Left ventricle myocardium inferior (tissue), 1 donor: ENCODE measurements at regions not wholly inside any gene's neighbourhood (a gene's known extent, or its start where the extent isn't known, plus 50 kb on each side); places are given as distances from the start of the nearest gene placed in this dataset.

Source experiments
- DNase-seq: peaks from one replicate; pipeline ENCODE4 v3.0.0-alpha.2; 2020
- H3K27ac ChIP-seq: fragments of 200-600 bp; replicated peaks from 2 replicates; pipeline ENCODE4 v1.8.0; 2021
- H3K27me3 ChIP-seq: fragments of 200-600 bp; 2 replicates; pipeline ENCODE4 v1.8.0; 2021; ENCODE audit warnings: low read depth
- H3K36me3 ChIP-seq: fragments of 200-600 bp; 2 replicates; pipeline ENCODE4 v1.8.0; 2021
- H3K4me1 ChIP-seq: fragments of 200-600 bp; 2 replicates; pipeline ENCODE4 v1.8.0; 2021
- H3K4me3 ChIP-seq: fragments of 200-600 bp; 2 replicates; pipeline ENCODE4 v1.8.0; 2021; ENCODE audit warnings: mild to moderate bottlenecking, moderate library complexity
- H3K9me3 ChIP-seq: fragments of 200-600 bp; replicated peaks from 2 replicates; pipeline ENCODE4 v1.8.0; 2021
- CTCF ChIP-seq: fragments of 200-600 bp; IDR thresholded peaks from 2 replicates; pipeline ENCODE4 v1.8.0; 2021; ENCODE audit warnings: antibody characterized with exemption, mild to moderate bottlenecking, borderline replicate concordance
- intact Hi-C: fragments of 100-400 bp; cut with micrococcal nuclease; formaldehyde crosslinking; loops from one replicate; pipeline ENCODE4 v1.11.0; 2022
- donor health status: DM: no; HTN: yes; CAD: no; lungs with severe emphysema.

- Histone ChIP-seq H3K27me3 (no peaks in the 10 kb centered on the region), H3K4me1 (no peaks in the 10 kb centered on the region), H3K9me3 (no peaks in the 10 kb centered on the region), H3K36me3 (no peaks in the 10 kb centered on the region), H3K4me3 (no peak overlapping the region), H3K27ac (no peak overlapping the region)
- intact Hi-C loops = no loop called here
- no peak for DNase-seq
- no peak for TF ChIP-seq CTCF
These were observed 356.4 kb upstream of the ACVR2A start for GRCh38 chr2:147488472-147488871.

- no peaks in the 10 kb centered on the region for H3K9me3 ChIP-seq
- DNase-seq = no peak
- no peak overlapping the region for H3K27ac ChIP-seq
- intact Hi-C loops = no loop called here
- no peaks in the 10 kb centered on the region for H3K4me1 ChIP-seq
- H3K4me3 ChIP-seq = no peak overlapping the region
- H3K36me3 ChIP-seq = no peaks in the 10 kb centered on the region
- TF ChIP-seq CTCF = no peak
- H3K27me3 ChIP-seq = no peaks in the 10 kb centered on the region
These were observed 356.9 kb upstream of the ACVR2A start for GRCh38 chr2:147487978-147488289.

GRCh38 chr2:147487286-147487977, 357.4 kb upstream of the ACVR2A start:
- TF ChIP-seq CTCF = no peak
- Histone ChIP-seq H3K9me3 (no peaks in the 10 kb centered on the region), H3K4me3 (no peak overlapping the region), H3K27me3 (no peaks in the 10 kb centered on the region), H3K36me3 (no peaks in the 10 kb centered on the region), H3K4me1 (no peaks in the 10 kb centered on the region), H3K27ac (no peak overlapping the region)
- intact Hi-C loops = no loop called here
- DNase-seq = no peak

GRCh38 chr2:147485210-147485851, 359.5 kb upstream of the ACVR2A start:
- H3K9me3 ChIP-seq = no peaks in the 10 kb centered on the region
- no peaks in the 10 kb centered on the region for H3K27me3 ChIP-seq
- H3K36me3 ChIP-seq = no peaks in the 10 kb centered on the region
- DNase-seq = no peak
- no peak overlapping the region for H3K4me3 ChIP-seq
- TF ChIP-seq CTCF = no peak
- H3K27ac ChIP-seq = peak overlapping the region; percentile 14
- H3K4me1 ChIP-seq = no peaks in the 10 kb centered on the region
- intact Hi-C loops = no loop called here

GRCh38 chr2:147483911-147484310, 360.9 kb upstream of the ACVR2A start:
- intact Hi-C loops = no loop called here
- no peak overlapping the region for H3K27ac ChIP-seq
- DNase-seq = no peak
- H3K4me3 ChIP-seq = no peak overlapping the region
- H3K36me3 ChIP-seq = no peaks in the 10 kb centered on the region
- no peak for TF ChIP-seq CTCF
- no peaks in the 10 kb centered on the region for H3K4me1 ChIP-seq
- H3K9me3 ChIP-seq = no peaks in the 10 kb centered on the region
- no peaks in the 10 kb centered on the region for H3K27me3 ChIP-seq
